Endothelial cell of umbilical vein (primary cell): ENCODE measurements at regions not wholly inside any gene's neighbourhood (a gene's known extent, or its start where the extent isn't known, plus 50 kb on each side); places are given as distances from the start of the nearest gene placed in this dataset.

ENCODE experiments used
- BruUV-seq: library from RNA; stranded (reverse); fragments of 400-500 nt; replicated peaks from 2 replicates; lab custom pipeline; 2021; lab: Mats Ljungman, UMichigan
- CTCF ChIA-PET: fragments of 300-600, 350-600 bp; sonication (Branson Sonifier 250); formaldehyde crosslinking; loops from one replicate; lab custom pipeline; 2021; ENCODE audit warnings: antibody characterized with exemption, inconsistent platforms; lab: Charles Lee
- POLR2A ChIA-PET: fragments of 300-600, 350-600 bp; sonication (Branson Sonifier 250); formaldehyde crosslinking; loops from one replicate; lab custom pipeline; 2021; ENCODE audit warnings: antibody characterized with exemption, inconsistent platforms; lab: Charles Lee
- DNase-seq: peaks from one replicate; pipeline ENCODE4 v3.0.0-alpha.2; 2011; ENCODE audit warnings: low read depth, low spot score
- FAIRE-seq: peaks from 2 replicates; lab custom pipeline; 2011; peaks lifted over from hg19 to GRCh38; lab: Jason Lieb, UNC
- H2AFZ ChIP-seq: 2 replicates; pipeline ENCODE4 v1.6.0; 2012; ENCODE audit warnings: low read depth, low read length, control low read depth, inconsistent platforms
- H3K27ac ChIP-seq: 2 replicates; pipeline ENCODE4 v1.5.1; 2011; ENCODE audit warnings: low read depth, mild to moderate bottlenecking, control low read depth, low read length, moderate library complexity; ENCODE audit not compliant: insufficient read depth
- H3K27me3 ChIP-seq, 2 experiments: 2 replicates each; pipeline versions ENCODE4 v1.6.0 to v1.6.1; 2011; ENCODE audit warnings: low read length in 2 of 2, mixed read lengths in 1 of 2; ENCODE audit not compliant: control insufficient read depth in 2 of 2, insufficient read depth in 2 of 2
- H3K36me3 ChIP-seq, 2 experiments: 2 replicates in 1 of 2; 3 replicates in 1 of 2; pipeline ENCODE4 v1.5.1; 2011; ENCODE audit warnings: low read length in 2 of 2, mild to moderate bottlenecking in 1 of 2, moderate library complexity in 1 of 2; ENCODE audit not compliant: control insufficient read depth in 2 of 2, insufficient read depth in 2 of 2; ENCODE audit errors: extremely low read depth in 1 of 2
- H3K4me1 ChIP-seq: 3 replicates; pipeline ENCODE4 v1.5.1; 2011; ENCODE audit warnings: mild to moderate bottlenecking, low read length; ENCODE audit not compliant: control insufficient read depth, insufficient read depth; ENCODE audit errors: extremely low read depth
- H3K4me2 ChIP-seq: 2 replicates; pipeline ENCODE4 v1.6.1; 2011; ENCODE audit warnings: low read length, control low read depth, mixed read lengths; ENCODE audit not compliant: insufficient read depth
- H3K4me3 ChIP-seq, 3 experiments: fragments of 200-600 bp in 1 of 3; sonication (generic), shearing (Covaris generic) in 1 of 3; replicated peaks in 1 of 3; 2 replicates each; pipeline ENCODE4 v1.5.1; 2011 to 2016; ENCODE audit warnings: control low read depth in 3 of 3, low read length in 3 of 3, mild to moderate bottlenecking in 2 of 3, inconsistent platforms in 1 of 3, low read depth in 1 of 3, moderate library complexity in 1 of 3; ENCODE audit not compliant: insufficient read depth in 1 of 3
- H3K79me2 ChIP-seq: 2 replicates; pipeline ENCODE4 v1.6.0; 2012; ENCODE audit warnings: low read length, inconsistent platforms; ENCODE audit not compliant: control insufficient read depth, insufficient read depth
- H3K9ac ChIP-seq: replicated peaks from 2 replicates; pipeline ENCODE3; 2011; ENCODE audit warnings: low read length, control low read depth; ENCODE audit not compliant: insufficient read depth; ENCODE audit errors: extremely low read depth
- H3K9me1 ChIP-seq: replicated peaks from 3 replicates; pipeline ENCODE4 v1.6.0; 2011; ENCODE audit warnings: mild to moderate bottlenecking, low read length; ENCODE audit not compliant: control insufficient read depth, insufficient read depth; ENCODE audit errors: extremely low read depth
- H3K9me3 ChIP-seq: replicated peaks from 2 replicates; pipeline ENCODE4 v1.5.1; 2012; ENCODE audit warnings: low read length, inconsistent platforms; ENCODE audit not compliant: control insufficient read depth, insufficient read depth
- H4K20me1 ChIP-seq: replicated peaks from 2 replicates; pipeline ENCODE3; 2011; ENCODE audit warnings: mild to moderate bottlenecking, low read length; ENCODE audit not compliant: control insufficient read depth, insufficient read depth; ENCODE audit errors: extremely low read depth
- CTCF ChIP-seq, 2 donors: IDR thresholded peaks; 1 replicate in 1 of 2; 2 replicates in 1 of 2; pipeline ENCODE4 v1.5.1; 2011; ENCODE audit warnings: low read length in 2 of 2, mild to moderate bottlenecking in 2 of 2, moderate library complexity in 2 of 2, control low read depth in 1 of 2, inconsistent platforms in 1 of 2, low read depth in 1 of 2; ENCODE audit not compliant: insufficient read depth in 1 of 2; ENCODE audit errors: extremely low read depth in 1 of 2
- EZH2 ChIP-seq: IDR thresholded peaks from 2 replicates; pipeline ENCODE4 v1.6.1; 2012; ENCODE audit warnings: borderline replicate concordance, low read depth, mild to moderate bottlenecking, moderate library complexity, low read length, inconsistent platforms; ENCODE audit not compliant: severe bottlenecking
- FOS ChIP-seq: IDR thresholded peaks from 2 replicates; pipeline ENCODE4 v1.6.1; 2011; ENCODE audit warnings: mild to moderate bottlenecking, low read length, moderate library complexity, borderline replicate concordance; ENCODE audit not compliant: insufficient read depth
- GATA2 ChIP-seq: IDR thresholded peaks from 2 replicates; pipeline ENCODE4 v1.7.0; 2011; ENCODE audit warnings: low read depth, mild to moderate bottlenecking, moderate library complexity, mixed read lengths, low read length; ENCODE audit not compliant: insufficient read length, insufficient read depth
- JUN ChIP-seq: IDR thresholded peaks from 2 replicates; pipeline ENCODE4 v1.6.1; 2011; ENCODE audit warnings: borderline replicate concordance, low read depth; ENCODE audit not compliant: insufficient read length, insufficient read depth
- MAX ChIP-seq: IDR thresholded peaks from 2 replicates; pipeline ENCODE4 v1.6.1; 2011; ENCODE audit not compliant: insufficient read depth, insufficient read length
- MYC ChIP-seq: IDR thresholded peaks from one replicate; pipeline ENCODE4 v1.6.1; 2011; ENCODE audit warnings: mild to moderate bottlenecking, low read depth, low read length
- POLR2AphosphoS5 ChIP-seq: IDR thresholded peaks from 2 replicates; pipeline ENCODE4 v1.6.1; 2012; ENCODE audit warnings: low read depth, mild to moderate bottlenecking, control low read depth, low read length, moderate library complexity; ENCODE audit not compliant: insufficient read depth
- dilution Hi-C: fragments of 300-500 bp; cut with MboI; formaldehyde crosslinking; loops from one replicate; pipeline ENCODE4 v1.15.0; 2019; ENCODE audit warnings: low sequenced_read_pairs; ENCODE audit not compliant: extremely low pct_ligation_motif_present
- intact Hi-C: fragments of 100-400 bp; cut with micrococcal nuclease; formaldehyde crosslinking; loops from one replicate; pipeline ENCODE4 v1.10.0; 2022

- DNase-seq (no peak), FAIRE-seq (no peak)
- CTCF ChIA-PET, result interaction anchor here (1.2 kb wide), 1 partner anchor 16 kb away, joined by 4 read pairs; no protein-coding TSS in a partner anchor
- dilution Hi-C loops, result no loop called here
- H3K27me3 ChIP-seq, result no peaks in the 10 kb centered on the region
- no peaks in the 10 kb centered on the region for H4K20me1 ChIP-seq
- H3K9me1 ChIP-seq, result peaks cover under 1% of the 10 kb centered on the region
- no peaks in the 10 kb centered on the region for H3K36me3 ChIP-seq
- no peaks in the 10 kb centered on the region for H3K9me3 ChIP-seq
- no peak overlapping the region for H3K4me3 ChIP-seq
- TF ChIP-seq MAX, result no peak
- TF ChIP-seq POLR2AphosphoS5, result no peak
- no peak for TF ChIP-seq JUN
- TF ChIP-seq EZH2, result no peak
- no peak for TF ChIP-seq FOS
- no peak for TF ChIP-seq GATA2
- no peak for TF ChIP-seq MYC
- TF ChIP-seq CTCF (IDR thresholded peaks at IDR 0.05; ENCODE audit: extremely low read depth in 1 of 2, insufficient read depth in 1 of 2, low read depth in 1 of 2, low read length in 2 of 2), result no peak
- H3K4me1 ChIP-seq, result no peaks in the 10 kb centered on the region
- no peak overlapping the region for H3K4me2 ChIP-seq
- no peak overlapping the region for H3K27ac ChIP-seq
- no TSS peak for BruUV-seq
- H3K9ac ChIP-seq, result no peak overlapping the region
- no peaks in the 10 kb centered on the region for H3K79me2 ChIP-seq
- H2AFZ ChIP-seq, result no peak overlapping the region
- POLR2A ChIA-PET, result no interaction called here
- intact Hi-C loops, result no loop called here
These were observed 100.3 kb downstream of the TANC2 start for GRCh38 chr17:63066158-63066813.
